ENCODE measurements at regions not wholly inside any gene's neighbourhood (a gene's known extent, or its start where the extent isn't known, plus 50 kb on each side); places are given as distances from the start of the nearest gene placed in this dataset.

DNA sequence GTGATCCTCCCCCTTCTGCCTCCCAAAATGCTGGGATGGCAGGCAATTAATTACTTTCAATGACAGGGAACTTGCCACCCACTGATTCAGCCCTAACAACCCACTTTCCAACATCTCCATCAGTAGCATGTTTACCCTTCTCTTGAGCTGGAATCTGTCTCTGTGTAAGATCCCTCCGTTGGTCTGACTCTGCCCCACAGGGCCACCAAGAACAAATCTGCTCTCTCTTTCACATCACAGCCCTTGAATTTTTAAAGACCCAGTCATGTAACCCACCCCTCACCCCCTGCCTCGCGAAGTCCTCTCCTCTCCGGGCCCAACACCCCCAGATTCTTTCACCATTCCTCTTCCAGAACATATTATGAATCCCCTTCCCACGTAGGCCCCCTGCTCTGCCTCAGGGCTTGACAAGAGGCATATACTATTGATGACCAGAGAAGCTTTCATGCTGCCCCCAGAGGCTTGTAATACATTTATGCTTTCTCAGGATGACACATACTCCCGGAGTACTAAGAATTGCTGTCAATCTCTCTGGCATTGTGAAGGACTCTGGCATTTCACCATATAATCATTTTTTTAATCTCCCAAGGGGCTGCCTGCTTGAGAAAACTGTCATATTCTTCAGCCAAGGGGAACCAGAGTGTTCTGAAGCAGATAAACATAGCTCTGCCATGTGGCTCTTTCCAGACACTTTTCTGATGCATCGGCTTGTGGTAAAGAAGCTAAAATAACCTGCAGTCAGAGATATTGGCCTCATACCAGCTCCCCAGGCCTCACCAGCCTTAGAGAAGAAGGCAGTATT, 179.2 kb upstream of the AUTS2 start:
- Histone ChIP-seq H3K27ac (ENCODE audit: insufficient read depth, low read length) (no peak overlapping the region), H3K4me3 (replicated peaks in 1 of 4; ENCODE audit: control extremely low read depth in 1 of 4, insufficient read depth in 1 of 4, low read depth in 3 of 4, low read length in 4 of 4) (no peak overlapping the region), H4K20me1 (ENCODE audit: control insufficient read depth, extremely low read depth, insufficient read depth, low read length) (no peaks in the 10 kb centered on the region), H3K27me3 (ENCODE audit: control insufficient read depth, insufficient read depth, low read length) (no peaks in the 10 kb centered on the region), H3K79me2 (ENCODE audit: control insufficient read depth, insufficient read depth, low read length) (no peaks in the 10 kb centered on the region), H3K4me2 (ENCODE audit: extremely low read depth, insufficient read depth, low read length) (no peak overlapping the region), H2AFZ (ENCODE audit: low read length) (no peak overlapping the region), H3K9me3 (ENCODE audit: control insufficient read depth, insufficient read depth, low read depth, low read length) (no peaks in the 10 kb centered on the region), H3K4me1 (ENCODE audit: control insufficient read depth, extremely low read depth, insufficient read depth, low read length) (no peaks in the 10 kb centered on the region), H3K36me3 (ENCODE audit: control insufficient read depth, insufficient read depth, low read length) (no peaks in the 10 kb centered on the region), H3K9ac (ENCODE audit: insufficient read depth, low read length) (no peak overlapping the region)
- TF ChIP-seq EZH2 (IDR thresholded peaks at IDR 0.05; ENCODE audit: low read length, missing control alignments) = no peak
- TF ChIP-seq, protein P1, sequence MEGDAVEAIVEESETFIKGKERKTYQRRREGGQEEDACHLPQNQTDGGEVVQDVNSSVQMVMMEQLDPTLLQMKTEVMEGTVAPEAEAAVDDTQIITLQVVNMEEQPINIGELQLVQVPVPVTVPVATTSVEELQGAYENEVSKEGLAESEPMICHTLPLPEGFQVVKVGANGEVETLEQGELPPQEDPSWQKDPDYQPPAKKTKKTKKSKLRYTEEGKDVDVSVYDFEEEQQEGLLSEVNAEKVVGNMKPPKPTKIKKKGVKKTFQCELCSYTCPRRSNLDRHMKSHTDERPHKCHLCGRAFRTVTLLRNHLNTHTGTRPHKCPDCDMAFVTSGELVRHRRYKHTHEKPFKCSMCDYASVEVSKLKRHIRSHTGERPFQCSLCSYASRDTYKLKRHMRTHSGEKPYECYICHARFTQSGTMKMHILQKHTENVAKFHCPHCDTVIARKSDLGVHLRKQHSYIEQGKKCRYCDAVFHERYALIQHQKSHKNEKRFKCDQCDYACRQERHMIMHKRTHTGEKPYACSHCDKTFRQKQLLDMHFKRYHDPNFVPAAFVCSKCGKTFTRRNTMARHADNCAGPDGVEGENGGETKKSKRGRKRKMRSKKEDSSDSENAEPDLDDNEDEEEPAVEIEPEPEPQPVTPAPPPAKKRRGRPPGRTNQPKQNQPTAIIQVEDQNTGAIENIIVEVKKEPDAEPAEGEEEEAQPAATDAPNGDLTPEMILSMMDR (conservative IDR thresholded peaks at IDR 0.05 in 1 of 2, IDR thresholded peaks at IDR 0.05 in 1 of 2; ENCODE audit: low read depth in 1 of 2, low read length in 2 of 2) = no peak
- peak in 1 of 2 donors; percentile 51 for DNase-seq (ENCODE audit: low read depth in 2 of 2)

DNA sequence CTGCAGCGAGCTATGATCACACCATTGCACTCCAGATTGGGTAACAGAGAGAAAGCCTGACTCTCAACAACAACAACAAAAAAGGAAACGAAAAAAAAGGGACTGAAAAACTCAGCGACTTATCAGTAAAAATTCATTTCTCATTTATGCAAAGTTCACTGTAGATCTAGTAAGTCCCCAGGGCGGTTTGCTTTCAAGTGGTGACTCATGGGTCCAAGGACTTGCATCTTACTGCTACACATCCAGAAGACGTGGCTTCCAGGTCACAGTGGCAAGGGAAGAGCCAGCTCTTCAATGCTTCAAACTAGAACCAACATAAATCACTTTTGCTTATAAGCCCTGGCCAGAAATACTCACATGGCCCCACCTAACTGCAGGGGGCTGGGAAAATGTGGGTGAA, 178.3 kb upstream of the AUTS2 start:
- Histone ChIP-seq H2AFZ (ENCODE audit: low read length) (no peak overlapping the region), H3K79me2 (ENCODE audit: control insufficient read depth, insufficient read depth, low read length) (no peaks in the 10 kb centered on the region), H3K36me3 (ENCODE audit: control insufficient read depth, insufficient read depth, low read length) (no peaks in the 10 kb centered on the region), H3K4me3 (replicated peaks in 1 of 4; ENCODE audit: control extremely low read depth in 1 of 4, insufficient read depth in 1 of 4, low read depth in 3 of 4, low read length in 4 of 4) (no peak overlapping the region), H3K9me3 (ENCODE audit: control insufficient read depth, insufficient read depth, low read depth, low read length) (no peaks in the 10 kb centered on the region), H3K4me2 (ENCODE audit: extremely low read depth, insufficient read depth, low read length) (no peak overlapping the region), H3K9ac (ENCODE audit: insufficient read depth, low read length) (no peak overlapping the region), H3K4me1 (ENCODE audit: control insufficient read depth, extremely low read depth, insufficient read depth, low read length) (no peaks in the 10 kb centered on the region), H4K20me1 (ENCODE audit: control insufficient read depth, extremely low read depth, insufficient read depth, low read length) (no peaks in the 10 kb centered on the region), H3K27me3 (ENCODE audit: control insufficient read depth, insufficient read depth, low read length) (no peaks in the 10 kb centered on the region), H3K27ac (ENCODE audit: insufficient read depth, low read length) (no peak overlapping the region)
- DNase-seq (ENCODE audit: low read depth in 2 of 2) = peak in 1 of 2 donors; percentile 71
- TF ChIP-seq EZH2 (IDR thresholded peaks at IDR 0.05; ENCODE audit: low read length, missing control alignments) = no peak
- TF ChIP-seq, protein P1 (conservative IDR thresholded peaks at IDR 0.05 in 1 of 2, IDR thresholded peaks at IDR 0.05 in 1 of 2; ENCODE audit: low read depth in 1 of 2, low read length in 2 of 2) = no peak

DNA sequence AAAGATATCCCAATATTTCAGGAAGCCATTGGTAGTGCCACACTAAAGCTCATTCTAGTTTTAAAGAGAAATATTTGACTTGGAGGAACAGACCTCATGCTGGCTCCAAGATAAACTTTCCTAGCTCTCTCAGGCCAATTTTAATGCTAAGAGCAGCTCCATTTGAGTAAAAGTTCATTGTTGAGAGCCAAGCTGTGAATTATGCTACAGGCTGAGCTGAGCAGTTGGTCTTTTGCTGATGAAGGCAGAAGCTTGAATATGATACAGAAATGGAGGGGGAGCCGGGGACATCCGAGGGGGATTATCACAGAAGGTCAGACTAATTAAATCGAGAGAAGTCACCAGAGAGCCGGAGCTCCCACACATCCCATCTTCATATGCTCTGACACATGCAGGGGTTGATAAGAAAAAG, 175.7 kb upstream of the AUTS2 start:
- no peaks in the 10 kb centered on the region for H4K20me1 ChIP-seq (ENCODE audit: control insufficient read depth, extremely low read depth, insufficient read depth, low read length)
- H3K9me3 ChIP-seq (ENCODE audit: control insufficient read depth, insufficient read depth, low read depth, low read length) = no peaks in the 10 kb centered on the region

More for the DNA sequence above, 175.7 kb upstream of the AUTS2 start:
- no peak overlapping the region for H3K4me3 ChIP-seq (replicated peaks in 1 of 4; ENCODE audit: control extremely low read depth in 1 of 4, insufficient read depth in 1 of 4, low read depth in 3 of 4, low read length in 4 of 4)
- no peak overlapping the region for H3K4me2 ChIP-seq (ENCODE audit: extremely low read depth, insufficient read depth, low read length)
- H3K27ac ChIP-seq (ENCODE audit: insufficient read depth, low read length) = no peak overlapping the region
- H3K36me3 ChIP-seq (ENCODE audit: control insufficient read depth, insufficient read depth, low read length) = no peaks in the 10 kb centered on the region
- no peak overlapping the region for H2AFZ ChIP-seq (ENCODE audit: low read length)
- TF ChIP-seq, protein P1 (conservative IDR thresholded peaks at IDR 0.05 in 1 of 2, IDR thresholded peaks at IDR 0.05 in 1 of 2; ENCODE audit: low read depth in 1 of 2, low read length in 2 of 2) = no peak
- TF ChIP-seq EZH2 (IDR thresholded peaks at IDR 0.05; ENCODE audit: low read length, missing control alignments) = no peak
- no peaks in the 10 kb centered on the region for H3K4me1 ChIP-seq (ENCODE audit: control insufficient read depth, extremely low read depth, insufficient read depth, low read length)
- H3K27me3 ChIP-seq (ENCODE audit: control insufficient read depth, insufficient read depth, low read length) = no peaks in the 10 kb centered on the region
- DNase-seq (ENCODE audit: low read depth in 2 of 2) = no peak
- no peak overlapping the region for H3K9ac ChIP-seq (ENCODE audit: insufficient read depth, low read length)
- no peaks in the 10 kb centered on the region for H3K79me2 ChIP-seq (ENCODE audit: control insufficient read depth, insufficient read depth, low read length)

Data from fibroblast of lung (primary cell).